Peyer's patch (tissue), 4 donors: ENCODE measurements at regions not wholly inside any gene's neighbourhood (a gene's known extent, or its start where the extent isn't known, plus 50 kb on each side); places are given as distances from the start of the nearest gene placed in this dataset.

Source experiments
- POLR2A ChIP-seq, 2 donors: fragments of 450-650 bp; IDR thresholded peaks; one replicate each; pipeline ENCODE4 v1.5.1; 2017; ENCODE audit warnings: antibody characterized with exemption in 2 of 2, mild to moderate bottlenecking in 2 of 2, moderate library complexity in 2 of 2
- TF ChIP-seq, protein P1 (sequence below), 6 experiments: fragments of 450-650 bp in 4 of 6; fragments of 200-600 bp in 2 of 6; sonication (generic) in 1 of 6; IDR thresholded peaks; one replicate each; pipeline ENCODE4 v1.5.1; 2017 to 2019; ENCODE audit warnings: antibody characterized with exemption in 6 of 6, mild to moderate bottlenecking in 3 of 6, moderate library complexity in 1 of 6

- TF ChIP-seq, protein P1, sequence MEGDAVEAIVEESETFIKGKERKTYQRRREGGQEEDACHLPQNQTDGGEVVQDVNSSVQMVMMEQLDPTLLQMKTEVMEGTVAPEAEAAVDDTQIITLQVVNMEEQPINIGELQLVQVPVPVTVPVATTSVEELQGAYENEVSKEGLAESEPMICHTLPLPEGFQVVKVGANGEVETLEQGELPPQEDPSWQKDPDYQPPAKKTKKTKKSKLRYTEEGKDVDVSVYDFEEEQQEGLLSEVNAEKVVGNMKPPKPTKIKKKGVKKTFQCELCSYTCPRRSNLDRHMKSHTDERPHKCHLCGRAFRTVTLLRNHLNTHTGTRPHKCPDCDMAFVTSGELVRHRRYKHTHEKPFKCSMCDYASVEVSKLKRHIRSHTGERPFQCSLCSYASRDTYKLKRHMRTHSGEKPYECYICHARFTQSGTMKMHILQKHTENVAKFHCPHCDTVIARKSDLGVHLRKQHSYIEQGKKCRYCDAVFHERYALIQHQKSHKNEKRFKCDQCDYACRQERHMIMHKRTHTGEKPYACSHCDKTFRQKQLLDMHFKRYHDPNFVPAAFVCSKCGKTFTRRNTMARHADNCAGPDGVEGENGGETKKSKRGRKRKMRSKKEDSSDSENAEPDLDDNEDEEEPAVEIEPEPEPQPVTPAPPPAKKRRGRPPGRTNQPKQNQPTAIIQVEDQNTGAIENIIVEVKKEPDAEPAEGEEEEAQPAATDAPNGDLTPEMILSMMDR (IDR thresholded peaks at IDR 0.05): no peak
- TF ChIP-seq POLR2A (IDR thresholded peaks at IDR 0.05): no peak
These were observed 205.0 kb upstream of the ADRA1D start for GRCh38 chr20:4454111-4454510.
